HG03097 (cell line): ENCODE measurements at regions not wholly inside any gene's neighbourhood (a gene's known extent, or its start where the extent isn't known, plus 50 kb on each side); places are given as distances from the start of the nearest gene placed in this dataset.
A peak's percentile ranks its signal among the peaks of the same experiment; 100 is the strongest.

Source experiments
- ATAC-seq: cut with Tn5 transposase; IDR thresholded peaks from one replicate; pipeline ENCODE4 v1.9.1; 2021; ENCODE audit not compliant: unreplicated experiment, low FRiP score

GRCh38 chr11:23022854-23023253, 162.6 kb upstream of the CCDC179 start:
- ATAC-seq, result no peak

GRCh38 chr11:23023319-23023718, 163.0 kb upstream of the CCDC179 start:
- no peak for ATAC-seq

- no peak for ATAC-seq
Measured at GRCh38 chr11:23041001-23041503, 180.8 kb upstream of the CCDC179 start.

- ATAC-seq, result no peak
Measured at GRCh38 chr11:23058656-23059055, 198.4 kb upstream of the CCDC179 start.

- ATAC-seq, result no peak
Measured at GRCh38 chr11:23063276-23063675, 203.0 kb upstream of the CCDC179 start.

GRCh38 chr11:23078289-23078971, 218.2 kb upstream of the CCDC179 start:
- ATAC-seq, result peak; percentile 90

- peak; percentile 81 for ATAC-seq
Measured at GRCh38 chr11:23079382-23079813, 219.1 kb upstream of the CCDC179 start.

GRCh38 chr11:23087407-23087806, 227.1 kb upstream of the CCDC179 start:
- ATAC-seq, result no peak

GRCh38 chr11:23090659-23091058, 230.4 kb upstream of the CCDC179 start:
- ATAC-seq, result no peak

- no peak for ATAC-seq
Measured at GRCh38 chr11:23095650-23096189, 235.4 kb upstream of the CCDC179 start.

GRCh38 chr11:23097891-23098290, 237.6 kb upstream of the CCDC179 start:
- no peak for ATAC-seq

- ATAC-seq, result no peak
Measured at GRCh38 chr11:23099256-23099655, 239.0 kb upstream of the CCDC179 start.

GRCh38 chr11:23100726-23101125, 240.5 kb upstream of the CCDC179 start:
- ATAC-seq, result no peak

GRCh38 chr11:23103416-23103815, 243.1 kb upstream of the CCDC179 start:
- no peak for ATAC-seq

- no peak for ATAC-seq
Measured at GRCh38 chr11:23111527-23111926, 251.3 kb upstream of the CCDC179 start.

GRCh38 chr11:23112390-23112789, 252.1 kb upstream of the CCDC179 start:
- no peak for ATAC-seq

GRCh38 chr11:23112987-23113886, 253.0 kb upstream of the CCDC179 start:
- no peak for ATAC-seq

- ATAC-seq, result no peak
Measured at GRCh38 chr11:23113887-23114216, 253.6 kb upstream of the CCDC179 start.

GRCh38 chr11:23123753-23124152, 263.5 kb upstream of the CCDC179 start:
- no peak for ATAC-seq

- no peak for ATAC-seq
Measured at GRCh38 chr11:23124249-23124648, 264.0 kb upstream of the CCDC179 start.

- no peak for ATAC-seq
Measured at GRCh38 chr11:23124996-23125395, 264.7 kb upstream of the CCDC179 start.
